GM18507 (cell line): ENCODE measurements at regions not wholly inside any gene's neighbourhood (a gene's known extent, or its start where the extent isn't known, plus 50 kb on each side); places are given as distances from the start of the nearest gene placed in this dataset.

ENCODE experiments used
- DNase-seq: peaks from one replicate; pipeline ENCODE4 v3.0.0; 2011; ENCODE audit warnings: low read depth; ENCODE audit not compliant: insufficient read length; ENCODE audit errors: extremely low spot score
- FAIRE-seq: peaks from 2 replicates; lab custom pipeline; 2011; peaks lifted over from hg19 to GRCh38; lab: Jason Lieb, UNC

GRCh38 chr1:194331758-194332157 is 1145.3 kb upstream of the B3GALT2 start:
- FAIRE-seq, result no peak

GRCh38 chr1:194322751-194323150 is 1136.3 kb upstream of the B3GALT2 start:
- no peak for FAIRE-seq

More at GRCh38 chr1:194331758-194332157, 1145.3 kb upstream of the B3GALT2 start:
- no peak for DNase-seq

DNA sequence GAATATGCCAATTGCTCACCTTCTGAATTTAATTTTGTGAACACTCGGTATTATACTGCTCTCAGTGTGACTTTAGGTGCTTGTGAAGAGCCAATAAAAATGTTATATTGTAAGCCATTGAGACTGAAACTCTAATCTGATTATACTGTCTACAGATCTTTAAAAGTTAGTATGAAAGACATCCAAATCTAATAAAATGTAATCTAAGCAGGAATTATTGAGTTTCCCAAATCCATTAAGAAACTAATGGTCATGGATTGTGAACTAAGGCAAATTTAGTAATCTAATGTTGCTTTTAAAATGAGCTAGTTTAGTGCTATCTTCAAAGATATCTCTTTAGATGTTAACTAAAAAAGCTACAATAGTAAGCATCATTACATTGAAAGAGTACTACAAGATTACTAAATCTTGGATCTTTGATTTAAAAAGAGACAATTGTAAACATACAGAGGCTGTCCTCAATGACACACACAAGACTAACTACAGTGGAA is 1132.4 kb upstream of the B3GALT2 start:
- DNase-seq, result no peak
- no peak for FAIRE-seq

More at GRCh38 chr1:194322751-194323150, 1136.3 kb upstream of the B3GALT2 start:
- no peak for DNase-seq

GRCh38 chr1:194309697-194310096 is 1123.3 kb upstream of the B3GALT2 start:
- DNase-seq, result no peak
- FAIRE-seq, result no peak

- FAIRE-seq (no peak), DNase-seq (no peak)
Observed at GRCh38 chr1:194309269-194309668, 1122.9 kb upstream of the B3GALT2 start.

DNA sequence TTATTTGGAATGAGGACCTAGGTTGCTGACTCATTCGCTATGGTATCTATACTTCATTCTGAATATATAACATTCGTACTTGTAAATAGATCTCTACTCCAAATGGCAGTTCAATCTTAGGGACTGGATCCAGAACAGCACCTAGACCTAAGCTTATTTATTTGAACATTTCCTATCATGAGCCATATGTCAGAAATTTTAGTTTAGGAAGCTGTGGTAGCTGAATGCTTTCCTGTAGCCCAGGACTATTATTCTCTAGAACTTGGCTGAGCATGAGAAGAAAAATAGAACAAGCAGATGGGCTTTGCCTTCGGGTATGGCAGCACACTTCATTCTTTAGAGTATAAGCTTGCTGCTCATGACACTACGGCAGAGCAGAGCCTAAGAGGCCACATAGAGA is 1114.4 kb upstream of the B3GALT2 start:
- FAIRE-seq (no peak), DNase-seq (no peak)

GRCh38 chr1:194300340-194300739 is 1113.9 kb upstream of the B3GALT2 start:
- DNase-seq, result no peak
- FAIRE-seq, result no peak

DNA sequence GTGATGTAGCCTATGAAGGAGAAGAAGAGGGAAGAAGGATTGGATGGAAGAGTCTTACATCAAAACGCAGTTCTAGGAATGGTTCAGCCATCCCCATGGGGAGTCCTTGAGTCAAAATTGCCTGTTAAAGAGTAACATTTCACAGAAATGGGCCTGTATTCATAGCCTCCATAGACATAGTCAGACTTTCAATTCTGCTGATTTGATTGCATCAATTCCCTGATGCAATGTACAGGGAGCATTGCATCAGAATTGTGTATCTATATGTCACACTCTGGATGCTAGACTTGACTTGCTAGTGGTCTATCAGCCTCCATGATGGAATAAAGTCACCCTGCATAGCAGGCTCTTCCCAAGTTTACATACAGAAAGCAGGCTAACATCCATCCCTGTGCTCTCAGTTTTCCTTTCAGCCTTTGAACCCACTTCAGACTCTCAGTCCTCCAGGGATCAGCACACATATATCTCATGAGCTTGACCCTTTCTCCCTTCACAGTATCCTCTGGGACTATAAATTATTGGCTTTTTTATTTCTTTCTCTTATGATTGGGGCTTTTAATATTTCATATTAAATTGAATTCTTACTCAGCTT is 1111.7 kb upstream of the B3GALT2 start:
- no peak for FAIRE-seq
- no peak for DNase-seq

DNA sequence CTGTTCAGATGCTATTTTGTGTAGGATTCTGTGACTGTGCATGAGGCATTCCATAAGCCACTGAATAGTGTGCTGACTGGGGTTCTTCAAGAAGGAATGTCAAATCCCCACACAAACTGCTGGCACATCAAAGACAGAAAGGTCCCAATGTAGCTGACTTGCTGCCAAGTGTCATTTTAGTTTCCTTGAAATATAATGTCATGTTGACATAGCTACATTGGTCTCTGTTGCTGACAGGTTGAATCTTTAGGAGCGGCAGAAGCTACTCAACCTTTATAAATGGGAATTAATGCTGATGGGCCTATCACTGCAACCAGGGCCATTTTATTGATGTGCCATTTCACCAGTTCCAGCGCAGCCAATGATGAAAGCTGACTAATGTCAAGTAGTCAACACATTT is 1110.7 kb upstream of the B3GALT2 start:
- no peak for FAIRE-seq

DNA sequence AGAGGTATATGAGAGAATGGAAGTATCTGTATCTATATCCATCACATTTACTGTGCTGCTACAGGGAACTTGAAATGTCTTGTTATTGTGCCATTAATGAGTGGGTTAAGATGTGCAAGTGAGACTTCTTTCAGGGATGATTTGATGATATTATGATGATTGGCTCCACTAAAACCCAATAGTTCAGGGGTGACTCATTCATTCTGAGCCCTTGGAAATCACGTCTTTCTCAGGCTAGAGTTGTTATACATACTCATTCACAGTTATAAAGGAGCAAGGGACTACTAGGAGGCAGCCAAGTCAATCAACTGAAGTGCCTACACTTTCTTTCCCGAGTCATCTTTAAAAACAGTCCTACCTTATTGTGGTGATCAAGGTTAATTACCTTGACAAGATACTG is 1109.8 kb upstream of the B3GALT2 start:
- DNase-seq (no peak), FAIRE-seq (no peak)

More for the DNA sequence above, 1110.7 kb upstream of the B3GALT2 start:
- DNase-seq, result no peak

DNA sequence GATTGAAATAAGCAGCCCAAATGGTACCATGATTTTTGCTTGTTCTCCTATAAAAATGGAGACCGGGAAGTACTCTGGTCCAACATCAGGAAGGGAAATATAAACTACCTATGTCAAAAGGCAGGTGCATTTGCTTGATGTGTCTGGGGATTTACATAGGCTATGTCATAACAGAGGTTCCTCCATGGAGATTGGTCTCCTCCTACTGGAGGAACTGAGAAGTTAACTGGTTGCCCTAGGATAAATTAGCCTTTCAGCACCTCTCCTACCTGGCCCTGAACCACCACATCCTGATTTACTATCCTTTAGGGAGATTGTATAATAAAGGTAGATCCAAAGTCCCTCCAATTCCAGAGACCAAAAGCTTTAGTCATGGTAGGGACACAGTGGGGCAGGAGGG is 1109.3 kb upstream of the B3GALT2 start:
- FAIRE-seq (peak; percentile 76), DNase-seq (no peak)

DNA sequence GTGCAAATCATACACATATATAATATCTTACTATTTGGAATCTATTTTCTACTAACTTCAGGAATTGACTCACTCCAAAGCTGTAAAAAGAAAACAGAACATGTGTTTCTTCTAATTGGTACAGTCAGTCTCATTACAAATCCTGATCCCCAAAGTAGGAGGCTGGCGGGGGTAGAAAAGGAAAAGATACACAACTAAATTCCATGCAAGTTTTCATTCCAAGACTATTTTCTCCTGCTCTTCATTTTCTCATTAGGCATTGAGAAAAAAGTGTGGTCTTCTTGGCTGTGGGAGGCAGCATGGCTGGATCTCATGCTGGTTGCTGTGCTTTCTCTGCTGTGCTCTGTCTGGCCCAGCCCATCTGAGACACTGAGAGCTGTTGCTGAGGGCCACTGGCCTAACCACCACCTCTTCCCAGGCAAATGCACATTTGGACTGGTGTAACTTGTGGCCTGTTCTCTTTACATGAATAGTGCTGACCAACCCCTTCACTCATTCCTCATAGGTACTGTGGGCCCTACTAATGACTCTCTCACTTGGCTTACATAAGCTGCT is 1107.5 kb upstream of the B3GALT2 start:
- FAIRE-seq (no peak), DNase-seq (no peak)

GRCh38 chr1:194292966-194293365 is 1106.6 kb upstream of the B3GALT2 start:
- FAIRE-seq, result no peak

GRCh38 chr1:194289569-194290266 is 1103.3 kb upstream of the B3GALT2 start:
- FAIRE-seq (peak; percentile 84), DNase-seq (peak; percentile 8)

More at GRCh38 chr1:194292966-194293365, 1106.6 kb upstream of the B3GALT2 start:
- no peak for DNase-seq

DNA sequence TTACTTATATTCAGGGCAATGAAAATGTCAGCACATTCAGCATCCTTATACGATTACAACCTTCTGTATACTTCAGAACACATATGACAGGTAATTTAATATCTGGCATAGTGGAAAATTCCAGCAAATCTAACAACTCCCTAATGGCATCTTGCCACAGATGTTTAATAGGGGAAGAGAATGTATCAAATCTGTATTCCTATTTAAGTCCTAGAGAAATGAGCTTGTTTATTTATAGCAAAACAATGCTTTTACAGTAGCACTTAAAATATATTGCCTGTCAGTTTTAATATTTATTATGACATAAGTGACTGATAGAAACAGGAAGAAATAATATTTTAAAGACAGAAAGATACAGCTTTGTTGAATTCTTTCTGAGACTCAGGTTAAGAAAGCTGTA is 1101.8 kb upstream of the B3GALT2 start:
- no peak for DNase-seq
- no peak for FAIRE-seq

- FAIRE-seq, result no peak
- no peak for DNase-seq
Observed at GRCh38 chr1:194281376-194281775, 1095.0 kb upstream of the B3GALT2 start.

DNA sequence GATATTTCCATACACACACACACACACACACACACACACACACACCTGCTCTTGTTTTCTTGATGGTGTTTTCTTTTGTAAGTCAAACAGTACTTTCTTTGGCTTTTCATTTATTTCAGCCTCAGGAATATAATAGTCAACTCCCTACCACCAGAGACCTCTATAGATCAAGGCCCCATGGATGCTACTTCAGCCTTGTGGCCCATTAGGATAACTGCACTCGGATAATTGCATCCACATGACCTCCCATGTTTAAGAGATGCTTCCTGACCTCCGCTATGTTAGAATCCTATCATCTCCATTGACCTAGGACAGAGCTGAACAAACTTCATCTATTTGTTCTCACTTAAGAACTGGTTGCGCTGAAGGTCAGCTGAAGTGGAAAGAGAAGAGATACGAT is 1094.0 kb upstream of the B3GALT2 start:
- DNase-seq (no peak), FAIRE-seq (no peak)

DNA sequence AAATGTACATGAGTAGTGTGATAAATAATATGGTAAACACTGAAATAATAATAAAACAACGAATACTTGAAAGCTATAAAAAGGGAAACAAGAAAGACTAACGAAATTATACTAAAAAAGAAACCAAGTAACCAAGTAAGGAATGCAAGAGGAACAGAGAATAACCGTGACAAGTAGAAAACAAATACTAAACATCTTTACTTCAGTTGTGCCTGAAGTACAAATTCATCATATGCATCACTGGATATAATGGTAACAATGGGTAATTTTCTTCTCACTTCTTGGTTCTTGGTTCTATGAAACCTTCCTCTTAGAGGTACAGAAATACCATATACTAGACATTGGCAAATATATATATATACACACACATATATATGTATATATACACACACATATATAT is 1093.6 kb upstream of the B3GALT2 start:
- DNase-seq (no peak), FAIRE-seq (no peak)

DNA sequence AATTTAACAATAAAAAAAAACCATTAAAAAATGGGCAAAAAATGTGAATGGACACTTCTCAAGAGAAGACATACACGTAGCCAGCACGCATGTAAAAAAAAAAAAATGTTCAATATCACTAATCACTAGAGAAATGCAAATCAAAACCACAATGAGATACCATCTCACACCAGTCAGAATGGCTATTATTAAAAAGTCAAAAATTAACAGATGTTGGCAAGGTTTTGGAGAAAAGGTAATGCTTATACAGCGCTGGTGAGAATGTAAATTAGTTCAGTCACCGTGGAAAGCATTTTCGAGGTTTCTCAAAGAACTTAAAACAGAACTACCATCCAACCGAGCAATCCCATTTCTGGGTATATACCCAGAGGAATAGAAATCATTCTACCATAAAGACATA is 1091.5 kb upstream of the B3GALT2 start:
- FAIRE-seq (peak; percentile 12), DNase-seq (no peak)

DNA sequence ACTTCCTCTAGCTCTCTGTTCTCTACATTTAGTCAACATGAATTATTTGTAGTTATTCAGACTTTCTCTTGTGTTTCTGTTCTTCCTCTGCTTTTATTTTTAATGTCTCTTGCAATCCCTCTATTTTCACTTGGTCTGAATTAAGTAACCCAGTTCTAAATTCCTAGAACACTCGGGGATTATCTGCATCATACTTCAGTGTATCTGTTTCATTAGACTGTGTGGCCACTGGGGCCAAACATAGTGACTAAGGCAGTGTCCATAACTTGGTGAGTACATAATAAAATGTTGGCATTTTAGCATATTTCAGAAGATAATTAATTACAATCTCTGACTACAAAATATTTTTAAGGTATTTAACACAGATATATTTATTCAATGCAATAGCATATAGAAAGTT is 1087.2 kb upstream of the B3GALT2 start:
- FAIRE-seq, result no peak
- DNase-seq, result no peak

DNA sequence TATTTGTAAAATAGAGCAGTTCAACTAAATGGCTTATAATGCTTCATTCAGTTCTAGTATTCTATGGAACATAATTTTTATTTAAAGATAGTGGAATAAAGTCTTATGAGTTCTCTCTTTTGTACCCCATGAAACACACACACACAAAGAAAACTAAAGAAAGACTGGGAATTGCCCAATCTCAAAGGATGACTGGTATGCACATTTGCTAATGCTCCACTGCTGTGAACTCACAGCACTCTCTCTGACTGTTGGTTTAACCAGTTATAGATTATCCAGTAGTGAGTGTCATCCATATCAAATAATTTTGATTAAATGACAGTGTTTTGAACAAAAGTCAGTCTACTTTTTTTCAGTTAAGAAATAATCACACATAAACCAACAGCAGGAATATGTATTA is 1082.4 kb upstream of the B3GALT2 start:
- DNase-seq (no peak), FAIRE-seq (no peak)
